ENCODE measurements at regions not wholly inside any gene's neighbourhood (a gene's known extent, or its start where the extent isn't known, plus 50 kb on each side); places are given as distances from the start of the nearest gene placed in this dataset.
"Not testable (repeated sequence)": the region's sequence is repeated elsewhere in the genome, so short reads cannot be mapped to it uniquely, and the experiment has no call there.

- no peak overlapping the region for H3K4me3 ChIP-seq (ENCODE audit: control insufficient read depth, low read depth, low read length)
- no peak for TF ChIP-seq CTCF (conservative IDR thresholded peaks at IDR 0.05; ENCODE audit: control insufficient read depth, insufficient read depth, low read depth, low read length)
- no peak for DNase-seq (ENCODE audit: low read depth)
These were observed 1973.3 kb downstream of the OLFM4 start for GRCh38 chr13:55001881-55002280.

GRCh38 chr13:55007681-55008080 is 1979.1 kb downstream of the OLFM4 start:
- no peak overlapping the region for H3K4me3 ChIP-seq (ENCODE audit: control insufficient read depth, low read depth, low read length)
- no peak for TF ChIP-seq CTCF (conservative IDR thresholded peaks at IDR 0.05; ENCODE audit: control insufficient read depth, insufficient read depth, low read depth, low read length)
- no peak for DNase-seq (ENCODE audit: low read depth)

- no peak overlapping the region for H3K4me3 ChIP-seq (ENCODE audit: control insufficient read depth, low read depth, low read length)
- TF ChIP-seq CTCF (conservative IDR thresholded peaks at IDR 0.05; ENCODE audit: control insufficient read depth, insufficient read depth, low read depth, low read length) = no peak
- no peak for DNase-seq (ENCODE audit: low read depth)
These were observed 1984.4 kb downstream of the OLFM4 start for GRCh38 chr13:55013051-55013450.

GRCh38 chr13:55029280-55029679 is 2000.7 kb downstream of the OLFM4 start:
- no peak overlapping the region for H3K4me3 ChIP-seq (ENCODE audit: control insufficient read depth, low read depth, low read length)
- TF ChIP-seq CTCF (conservative IDR thresholded peaks at IDR 0.05; ENCODE audit: control insufficient read depth, insufficient read depth, low read depth, low read length) = no peak
- no peak for DNase-seq (ENCODE audit: low read depth)

- TF ChIP-seq CTCF (conservative IDR thresholded peaks at IDR 0.05; ENCODE audit: control insufficient read depth, insufficient read depth, low read depth, low read length) = no peak
- DNase-seq (ENCODE audit: low read depth) = no peak
- H3K4me3 ChIP-seq (ENCODE audit: control insufficient read depth, low read depth, low read length) = no peak overlapping the region
These were observed 2009.6 kb downstream of the OLFM4 start for GRCh38 chr13:55038230-55038629.

- not testable (repeated sequence) for DNase-seq (ENCODE audit: low read depth); H3K4me3 ChIP-seq (ENCODE audit: control insufficient read depth, low read depth, low read length)
These were observed 2025.4 kb downstream of the OLFM4 start for GRCh38 chr13:55053891-55054550.

GRCh38 chr13:55055666-55056065 is 2027.1 kb downstream of the OLFM4 start:
- not testable (repeated sequence) for DNase-seq (ENCODE audit: low read depth); H3K4me3 ChIP-seq (ENCODE audit: control insufficient read depth, low read depth, low read length)

GRCh38 chr13:55062662-55063061 is 2034.0 kb downstream of the OLFM4 start:
- DNase-seq (ENCODE audit: low read depth) = no peak
- no peak for TF ChIP-seq CTCF (conservative IDR thresholded peaks at IDR 0.05; ENCODE audit: control insufficient read depth, insufficient read depth, low read depth, low read length)
- no peak overlapping the region for H3K4me3 ChIP-seq (ENCODE audit: control insufficient read depth, low read depth, low read length)

Measured in fibroblast of mammary gland (primary cell).